H1 (cell line): ENCODE measurements at regions not wholly inside any gene's neighbourhood (a gene's known extent, or its start where the extent isn't known, plus 50 kb on each side); places are given as distances from the start of the nearest gene placed in this dataset.

Source experiments
- CTCF ChIA-PET: fragments of 300-600 bp; sonication (Branson Sonifier 250); formaldehyde crosslinking; loops from one replicate; lab custom pipeline; 2021; ENCODE audit not compliant: partially characterized antibody; lab: Charles Lee
- POLR2A ChIA-PET: fragments of 300-600 bp; sonication (Branson Sonifier 250); formaldehyde crosslinking; loops from one replicate; lab custom pipeline; 2021; ENCODE audit warnings: inconsistent platforms; ENCODE audit not compliant: partially characterized antibody; lab: Charles Lee
- DNase-seq, 2 experiments: peaks; one replicate each; pipeline versions ENCODE4 v3.0.0 to v3.0.0-alpha.2; 2010 to 2022; ENCODE audit warnings: low spot score in 2 of 2, low read depth in 1 of 2, mixed read lengths in 1 of 2
- FAIRE-seq: peaks from 2 replicates; lab custom pipeline; 2011; peaks lifted over from hg19 to GRCh38; lab: Jason Lieb, UNC
- H2AFZ ChIP-seq: 2 replicates; pipeline ENCODE4 v1.8.1; 2012; ENCODE audit warnings: low read length, inconsistent platforms
- H2AK5ac ChIP-seq: 2 replicates; pipeline ENCODE4 v1.6.1; 2013; ENCODE audit warnings: low read depth, low read length
- H2BK120ac ChIP-seq: replicated peaks from 2 replicates; pipeline ENCODE3; 2013; ENCODE audit warnings: low read depth, low read length, inconsistent platforms
- H2BK12ac ChIP-seq: 2 replicates; pipeline ENCODE4 v1.6.1; 2013; ENCODE audit warnings: low read depth, low read length
- H2BK15ac ChIP-seq: 2 replicates; pipeline ENCODE4 v1.6.1; 2013; ENCODE audit warnings: low read length
- H2BK20ac ChIP-seq: 2 replicates; pipeline ENCODE4 v1.6.1; 2013; ENCODE audit warnings: low read length
- H2BK5ac ChIP-seq: 2 replicates; pipeline ENCODE4 v1.6.1; 2013; ENCODE audit warnings: low read depth, low read length
- H3K14ac ChIP-seq: 2 replicates; pipeline ENCODE4 v1.6.1; 2013; ENCODE audit warnings: inconsistent platforms; ENCODE audit not compliant: insufficient read length
- H3K18ac ChIP-seq: 2 replicates; pipeline ENCODE4 v1.6.1; 2013; ENCODE audit warnings: low read length; ENCODE audit errors: extremely low read depth
- H3K23ac ChIP-seq: 2 replicates; pipeline ENCODE4 v1.6.1; 2013; ENCODE audit warnings: inconsistent platforms; ENCODE audit not compliant: insufficient read length
- H3K23me2 ChIP-seq: 2 replicates; pipeline ENCODE4 v1.6.1; 2013; ENCODE audit warnings: low read depth, low read length
- H3K27ac ChIP-seq: 2 replicates; pipeline ENCODE4 v1.6.1; 2011; ENCODE audit warnings: low read depth, low read length, inconsistent platforms
- H3K27me3 ChIP-seq, 4 experiments: replicated peaks in 1 of 4; 1 replicate in 1 of 4; 2 replicates in 3 of 4; pipeline versions ENCODE4 v1.6.1 to v1.8.1; 2011 to 2013; ENCODE audit warnings: low read length in 3 of 4, mild to moderate bottlenecking in 3 of 4, inconsistent platforms in 2 of 4, mixed read lengths in 2 of 4, moderate library complexity in 1 of 4; ENCODE audit not compliant: control insufficient read depth in 3 of 4, insufficient read depth in 3 of 4; ENCODE audit errors: extremely low read depth in 1 of 4
- H3K36me3 ChIP-seq, 4 experiments: 2 replicates each; pipeline versions ENCODE4 v1.6.1 to v1.8.1; 2011 to 2013; ENCODE audit warnings: mild to moderate bottlenecking in 4 of 4, low read length in 3 of 4, moderate library complexity in 2 of 4, control low read depth in 1 of 4, inconsistent platforms in 1 of 4; ENCODE audit not compliant: insufficient read depth in 4 of 4, control insufficient read depth in 2 of 4
- H3K4ac ChIP-seq: replicated peaks from 2 replicates; pipeline ENCODE3; 2013; ENCODE audit warnings: low read length, low read depth, mixed read lengths, inconsistent platforms; ENCODE audit not compliant: insufficient read length
- H3K4me1 ChIP-seq, 4 experiments: replicated peaks in 1 of 4; 1 replicate in 1 of 4; 2 replicates in 3 of 4; pipeline versions ENCODE4 v1.6.1 to v1.8.1; 2011 to 2013; ENCODE audit warnings: low read length in 3 of 4, inconsistent platforms in 2 of 4, mixed read lengths in 1 of 4; ENCODE audit not compliant: insufficient read depth in 4 of 4, control insufficient read depth in 3 of 4
- H3K4me2 ChIP-seq, 2 experiments: 2 replicates each; pipeline versions ENCODE4 v1.6.1 to v1.8.1; 2011 to 2013; ENCODE audit warnings: low read depth in 2 of 2, low read length in 2 of 2, control low read depth in 1 of 2, inconsistent platforms in 1 of 2, mild to moderate bottlenecking in 1 of 2; ENCODE audit not compliant: insufficient read depth in 1 of 2
- H3K4me3 ChIP-seq, 4 experiments: fragments of 200-600, 300-600 bp in 1 of 4; sonication (generic), shearing (Covaris generic), sonication (Bioruptor Twin) in 1 of 4; 2 replicates each; pipeline versions ENCODE4 v1.5.1 to v1.8.1; 2011 to 2016; ENCODE audit warnings: low read length in 4 of 4, low read depth in 3 of 4, control low read depth in 2 of 4, inconsistent platforms in 2 of 4, mild to moderate bottlenecking in 2 of 4, mixed read lengths in 1 of 4, moderate library complexity in 1 of 4; ENCODE audit not compliant: insufficient read depth in 2 of 4; ENCODE audit errors: extremely low read depth in 1 of 4
- H3K56ac ChIP-seq: replicated peaks from 2 replicates; pipeline ENCODE3; 2013; ENCODE audit warnings: low read depth, mild to moderate bottlenecking, mixed read lengths, low read length, inconsistent platforms; ENCODE audit not compliant: insufficient read length
- H3K79me1 ChIP-seq: 2 replicates; pipeline ENCODE4 v1.6.1; 2013; ENCODE audit warnings: low read depth, low read length, control low read depth
- H3K79me2 ChIP-seq, 2 experiments: 2 replicates each; pipeline versions ENCODE4 v1.6.1 to v1.8.1; 2012 to 2013; ENCODE audit warnings: low read length in 2 of 2, mild to moderate bottlenecking in 2 of 2, inconsistent platforms in 1 of 2; ENCODE audit not compliant: insufficient read depth in 2 of 2, control insufficient read depth in 1 of 2
- H3K9ac ChIP-seq, 4 experiments: replicated peaks in 1 of 4; 1 replicate in 1 of 4; 2 replicates in 3 of 4; pipeline versions ENCODE4 v1.6.1 to v1.8.1; 2011 to 2013; ENCODE audit warnings: low read depth in 3 of 4, low read length in 3 of 4, control low read depth in 2 of 4, mild to moderate bottlenecking in 2 of 4, moderate library complexity in 2 of 4, inconsistent platforms in 1 of 4; ENCODE audit errors: extremely low read depth in 1 of 4
- H3K9me3 ChIP-seq, 2 experiments: 2 replicates each; pipeline versions ENCODE4 v1.6.1 to v1.8.1; 2012 to 2013; ENCODE audit warnings: mild to moderate bottlenecking in 2 of 2, moderate library complexity in 2 of 2, control low read depth in 1 of 2, inconsistent platforms in 1 of 2, low read depth in 1 of 2, low read length in 1 of 2, mixed read lengths in 1 of 2; ENCODE audit not compliant: insufficient read depth in 2 of 2
- H4K20me1 ChIP-seq, 2 experiments: replicated peaks in 1 of 2; 2 replicates each; pipeline versions ENCODE3 to v1.8.1; 2011 to 2013; ENCODE audit warnings: inconsistent platforms in 2 of 2, low read length in 2 of 2, mild to moderate bottlenecking in 1 of 2; ENCODE audit not compliant: insufficient read depth in 2 of 2, control insufficient read depth in 1 of 2
- H4K5ac ChIP-seq: 2 replicates; pipeline ENCODE4 v1.6.1; 2013; ENCODE audit warnings: low read length, low read depth, mixed read lengths, inconsistent platforms; ENCODE audit not compliant: insufficient read length
- H4K8ac ChIP-seq: 2 replicates; pipeline ENCODE4 v1.8.0; 2013; ENCODE audit warnings: mild to moderate bottlenecking, moderate library complexity, low read length, inconsistent platforms; ENCODE audit not compliant: insufficient read depth; ENCODE audit errors: extremely low read depth
- H4K91ac ChIP-seq: replicated peaks from 2 replicates; pipeline ENCODE3; 2013; ENCODE audit warnings: low read length, mixed read lengths, inconsistent platforms; ENCODE audit not compliant: insufficient read length
- CBX8 ChIP-seq: fragments of 300-800, 300-1000 bp; sonication (generic); IDR thresholded peaks from 2 replicates; pipeline ENCODE4 v1.7.1; 2016; ENCODE audit warnings: low read depth, low read length, borderline replicate concordance
- RBBP5 ChIP-seq: IDR thresholded peaks from 2 replicates; pipeline ENCODE4 v1.7.1; 2012; ENCODE audit warnings: low read depth, mild to moderate bottlenecking, inconsistent platforms, low read length, moderate library complexity, borderline replicate concordance
- SP4 ChIP-seq: IDR thresholded peaks from 2 replicates; pipeline ENCODE4 v1.6.1; 2012; ENCODE audit warnings: low read length, inconsistent platforms
- SRF ChIP-seq: IDR thresholded peaks from 2 replicates; pipeline ENCODE4 v1.6.1; 2011; ENCODE audit warnings: mild to moderate bottlenecking, low read depth, low read length, moderate library complexity
- WGBS, 2 experiments: shearing (Covaris generic) in 1 of 2; methylation state at CpG; one replicate each; pipeline versions ENCODE4 v1.1.6 to v1.1.7; 2013 to 2015; ENCODE audit warnings: low lambda C conversion rate in 2 of 2, mixed read lengths in 2 of 2, inconsistent platforms in 1 of 2, low coverage in 1 of 2, missing lambda C conversion rate in 1 of 2; ENCODE audit not compliant: insufficient replicate concordance in 2 of 2, insufficient coverage in 1 of 2, insufficient read length in 1 of 2; ENCODE audit errors: extremely low coverage in 1 of 2, missing lambda C conversion rate in 1 of 2; 5-methylcytosine and 5-hydroxymethylcytosine counted together

- Histone ChIP-seq H3K4ac (no peak overlapping the region), H3K79me2 (no peaks in the 10 kb centered on the region), H3K27me3 (no peaks in the 10 kb centered on the region), H3K4me2 (no peak overlapping the region), H2BK5ac (no peak overlapping the region), H4K20me1 (no peaks in the 10 kb centered on the region), H4K91ac (no peak overlapping the region), H4K5ac (no peak overlapping the region), H3K27ac (no peak overlapping the region), H2BK120ac (no peak overlapping the region), H2AK5ac (no peak overlapping the region), H3K23ac (no peak overlapping the region), H2AFZ (no peak overlapping the region), H3K14ac (no peak overlapping the region), H3K18ac (no peak overlapping the region), H4K8ac (no peak overlapping the region), H3K23me2 (no peaks in the 10 kb centered on the region), H3K9me3 (no peaks in the 10 kb centered on the region), H3K79me1 (no peaks in the 10 kb centered on the region), H3K4me3 (no peak overlapping the region), H2BK20ac (no peak overlapping the region), H2BK12ac (no peak overlapping the region), H3K4me1 (no peaks in the 10 kb centered on the region), H3K36me3 (no peaks in the 10 kb centered on the region), H2BK15ac (no peak overlapping the region), H3K56ac (no peak overlapping the region), H3K9ac (no peak overlapping the region)
- ChIA-PET POLR2A (no interaction called here), CTCF (interaction anchor here (1.1 kb wide), 1 partner anchor 13 kb away, joined by 3 read pairs; no protein-coding TSS in a partner anchor)
- DNase-seq (no peak), FAIRE-seq (no peak)
- WGBS, 2 experiments = 90% methylated on average over 5 of the region's 5 CpGs; no CpG with 5 or more reads in 1 of the 2 experiments
- no peak for TF ChIP-seq RBBP5
- TF ChIP-seq CBX8 = no peak
- no peak for TF ChIP-seq SP4
- TF ChIP-seq SRF = no peak
Observed at GRCh38 chr14:83356080-83356479, 1822.4 kb upstream of the SEL1L start.
